ENCODE measurements at regions not wholly inside any gene's neighbourhood (a gene's known extent, or its start where the extent isn't known, plus 50 kb on each side); places are given as distances from the start of the nearest gene placed in this dataset.

- Histone ChIP-seq H3K4me2 (no peak overlapping the region), H3K79me2 (ENCODE audit: insufficient read depth, low read depth) (no peaks in the 10 kb centered on the region), H2AFZ (ENCODE audit: low read depth) (no peak overlapping the region), H3K4me1 (ENCODE audit: low read depth, poor library complexity, severe bottlenecking) (no peaks in the 10 kb centered on the region), H3K27me3 (ENCODE audit: insufficient read depth, low read depth) (no peaks in the 10 kb centered on the region), H3K27ac (no peak overlapping the region), H3K36me3 (ENCODE audit: insufficient read depth) (no peaks in the 10 kb centered on the region), H3K9ac (no peak overlapping the region), H3K4me3 (IDR thresholded peaks at IDR 0.05; ENCODE audit: insufficient read depth, low read depth, low read length) (no peak overlapping the region), H4K20me1 (ENCODE audit: insufficient read depth) (no peaks in the 10 kb centered on the region)
- no peak for TF ChIP-seq CTCF (conservative IDR thresholded peaks at IDR 0.05; ENCODE audit: low read depth, low read length)
Observed at GRCh38 chr9:13737885-13738284, 458.4 kb upstream of the MPDZ start.

- Histone ChIP-seq H3K9ac (no peak overlapping the region), H3K27ac (no peak overlapping the region), H4K20me1 (ENCODE audit: insufficient read depth) (no peaks in the 10 kb centered on the region), H3K79me2 (ENCODE audit: insufficient read depth, low read depth) (no peaks in the 10 kb centered on the region), H3K4me1 (ENCODE audit: low read depth, poor library complexity, severe bottlenecking) (no peaks in the 10 kb centered on the region), H3K4me2 (no peak overlapping the region), H3K36me3 (ENCODE audit: insufficient read depth) (no peaks in the 10 kb centered on the region), H3K27me3 (ENCODE audit: insufficient read depth, low read depth) (no peaks in the 10 kb centered on the region), H3K4me3 (IDR thresholded peaks at IDR 0.05; ENCODE audit: insufficient read depth, low read depth, low read length) (no peak overlapping the region), H2AFZ (ENCODE audit: low read depth) (no peak overlapping the region)
- TF ChIP-seq CTCF (conservative IDR thresholded peaks at IDR 0.05; ENCODE audit: low read depth, low read length): no peak
Observed at GRCh38 chr9:13735181-13735580, 455.7 kb upstream of the MPDZ start.

GRCh38 chr9:13734601-13735000 is 455.1 kb upstream of the MPDZ start:
- Histone ChIP-seq H4K20me1 (ENCODE audit: insufficient read depth) (no peaks in the 10 kb centered on the region), H3K79me2 (ENCODE audit: insufficient read depth, low read depth) (no peaks in the 10 kb centered on the region), H3K4me1 (ENCODE audit: low read depth, poor library complexity, severe bottlenecking) (no peaks in the 10 kb centered on the region), H3K27ac (no peak overlapping the region), H3K27me3 (ENCODE audit: insufficient read depth, low read depth) (no peaks in the 10 kb centered on the region), H3K4me3 (IDR thresholded peaks at IDR 0.05; ENCODE audit: insufficient read depth, low read depth, low read length) (no peak overlapping the region), H3K9ac (no peak overlapping the region), H3K36me3 (ENCODE audit: insufficient read depth) (no peaks in the 10 kb centered on the region), H3K4me2 (no peak overlapping the region), H2AFZ (ENCODE audit: low read depth) (no peak overlapping the region)
- no peak for TF ChIP-seq CTCF (conservative IDR thresholded peaks at IDR 0.05; ENCODE audit: low read depth, low read length)

- no peaks in the 10 kb centered on the region for H3K36me3 ChIP-seq (ENCODE audit: insufficient read depth)
- no peak overlapping the region for H3K27ac ChIP-seq
- H2AFZ ChIP-seq (ENCODE audit: low read depth): no peak overlapping the region
- no peaks in the 10 kb centered on the region for H3K27me3 ChIP-seq (ENCODE audit: insufficient read depth, low read depth)
- no peaks in the 10 kb centered on the region for H3K4me1 ChIP-seq (ENCODE audit: low read depth, poor library complexity, severe bottlenecking)
- H4K20me1 ChIP-seq (ENCODE audit: insufficient read depth): no peaks in the 10 kb centered on the region
- no peak overlapping the region for H3K9ac ChIP-seq
- no peak overlapping the region for H3K4me3 ChIP-seq (IDR thresholded peaks at IDR 0.05; ENCODE audit: insufficient read depth, low read depth, low read length)
- no peak for TF ChIP-seq CTCF (conservative IDR thresholded peaks at IDR 0.05; ENCODE audit: low read depth, low read length)
- H3K4me2 ChIP-seq: no peak overlapping the region
- H3K79me2 ChIP-seq (ENCODE audit: insufficient read depth, low read depth): no peaks in the 10 kb centered on the region
Observed at GRCh38 chr9:13732290-13732689, 452.8 kb upstream of the MPDZ start.

GRCh38 chr9:13731637-13732036 is 452.1 kb upstream of the MPDZ start:
- TF ChIP-seq CTCF (conservative IDR thresholded peaks at IDR 0.05; ENCODE audit: low read depth, low read length): no peak
- Histone ChIP-seq H3K4me1 (ENCODE audit: low read depth, poor library complexity, severe bottlenecking) (no peaks in the 10 kb centered on the region), H3K27me3 (ENCODE audit: insufficient read depth, low read depth) (no peaks in the 10 kb centered on the region), H3K4me2 (no peak overlapping the region), H3K9ac (no peak overlapping the region), H2AFZ (ENCODE audit: low read depth) (no peak overlapping the region), H3K79me2 (ENCODE audit: insufficient read depth, low read depth) (no peaks in the 10 kb centered on the region), H3K36me3 (ENCODE audit: insufficient read depth) (no peaks in the 10 kb centered on the region), H3K4me3 (IDR thresholded peaks at IDR 0.05; ENCODE audit: insufficient read depth, low read depth, low read length) (no peak overlapping the region), H4K20me1 (ENCODE audit: insufficient read depth) (no peaks in the 10 kb centered on the region), H3K27ac (no peak overlapping the region)

Data from KMS-11 (cell line).